ENCODE measurements at regions not wholly inside any gene's neighbourhood (a gene's known extent, or its start where the extent isn't known, plus 50 kb on each side); places are given as distances from the start of the nearest gene placed in this dataset.

DNA sequence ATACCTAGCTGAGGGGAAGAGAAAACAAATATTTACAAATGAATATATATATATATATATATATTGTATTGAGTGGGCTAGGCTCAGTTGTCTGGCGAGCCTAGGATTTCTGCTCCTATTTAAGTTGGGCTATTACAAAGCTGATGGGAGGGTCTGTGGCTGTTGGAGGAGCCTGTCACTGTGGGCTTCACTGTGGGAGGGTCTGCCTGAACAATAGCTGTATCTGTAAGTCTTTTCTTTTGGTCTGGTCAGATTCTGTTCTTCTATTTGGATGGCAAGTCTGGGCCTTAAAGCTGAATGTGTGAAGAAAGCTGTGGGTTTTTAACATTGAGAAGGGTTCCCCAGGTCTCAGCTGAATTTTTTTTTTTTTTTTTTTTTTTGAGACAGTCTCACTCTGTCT is 220.6 kb upstream of the LYZL1 start:
- Histone ChIP-seq H3K4me3 (no peak overlapping the region), H3K27me3 (replicated peaks; ENCODE audit: insufficient read depth) (no peaks in the 10 kb centered on the region), H3K36me3 (no peaks in the 10 kb centered on the region), H3K4me1 (replicated peaks) (no peaks in the 10 kb centered on the region), H3K27ac (no peak overlapping the region), H3K9me3 (no peaks in the 10 kb centered on the region)
- TF ChIP-seq, protein P1, sequence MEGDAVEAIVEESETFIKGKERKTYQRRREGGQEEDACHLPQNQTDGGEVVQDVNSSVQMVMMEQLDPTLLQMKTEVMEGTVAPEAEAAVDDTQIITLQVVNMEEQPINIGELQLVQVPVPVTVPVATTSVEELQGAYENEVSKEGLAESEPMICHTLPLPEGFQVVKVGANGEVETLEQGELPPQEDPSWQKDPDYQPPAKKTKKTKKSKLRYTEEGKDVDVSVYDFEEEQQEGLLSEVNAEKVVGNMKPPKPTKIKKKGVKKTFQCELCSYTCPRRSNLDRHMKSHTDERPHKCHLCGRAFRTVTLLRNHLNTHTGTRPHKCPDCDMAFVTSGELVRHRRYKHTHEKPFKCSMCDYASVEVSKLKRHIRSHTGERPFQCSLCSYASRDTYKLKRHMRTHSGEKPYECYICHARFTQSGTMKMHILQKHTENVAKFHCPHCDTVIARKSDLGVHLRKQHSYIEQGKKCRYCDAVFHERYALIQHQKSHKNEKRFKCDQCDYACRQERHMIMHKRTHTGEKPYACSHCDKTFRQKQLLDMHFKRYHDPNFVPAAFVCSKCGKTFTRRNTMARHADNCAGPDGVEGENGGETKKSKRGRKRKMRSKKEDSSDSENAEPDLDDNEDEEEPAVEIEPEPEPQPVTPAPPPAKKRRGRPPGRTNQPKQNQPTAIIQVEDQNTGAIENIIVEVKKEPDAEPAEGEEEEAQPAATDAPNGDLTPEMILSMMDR (IDR thresholded peaks at IDR 0.05): no peak
- TF ChIP-seq POLR2A (IDR thresholded peaks at IDR 0.05) (no peak), POLR2AphosphoS5 (IDR thresholded peaks at IDR 0.05) (no peak)
- intact Hi-C loops (cut with DNase I): no loop called here
- 97% methylated on average over 1 of the region's 1 CpG for WGBS
- no peak for DNase-seq (ENCODE audit: low spot score)

DNA sequence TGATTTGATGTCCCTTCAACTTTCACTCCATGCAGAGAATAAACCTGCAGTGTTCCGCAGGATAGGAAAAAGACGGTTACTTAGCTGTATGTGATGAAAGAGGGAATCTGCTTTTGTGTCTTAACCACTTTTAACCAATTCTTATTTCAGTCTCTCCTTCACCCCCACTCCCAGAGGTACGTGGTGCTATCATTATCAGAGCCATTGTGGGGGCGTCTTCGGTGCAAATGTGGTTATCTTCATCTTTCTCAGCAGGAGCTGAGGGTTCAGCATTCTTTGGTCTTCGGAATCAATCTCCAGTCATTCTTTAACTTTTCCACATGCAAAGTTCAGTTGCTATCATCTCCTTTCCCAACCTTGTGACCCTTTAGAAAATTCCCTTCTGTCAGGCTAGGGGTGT is 219.9 kb upstream of the LYZL1 start:
- TF ChIP-seq POLR2AphosphoS5 (IDR thresholded peaks at IDR 0.05) (no peak), POLR2A (IDR thresholded peaks at IDR 0.05) (no peak)
- TF ChIP-seq, protein P1 (IDR thresholded peaks at IDR 0.05): no peak
- Histone ChIP-seq H3K4me1 (replicated peaks) (no peaks in the 10 kb centered on the region), H3K9me3 (no peaks in the 10 kb centered on the region), H3K36me3 (no peaks in the 10 kb centered on the region), H3K27ac (no peak overlapping the region), H3K4me3 (no peak overlapping the region), H3K27me3 (replicated peaks; ENCODE audit: insufficient read depth) (no peaks in the 10 kb centered on the region)
- DNase-seq (ENCODE audit: low spot score): no peak
- intact Hi-C loops (cut with DNase I): no loop called here
- WGBS: 88% methylated on average over 6 of the region's 6 CpGs

DNA sequence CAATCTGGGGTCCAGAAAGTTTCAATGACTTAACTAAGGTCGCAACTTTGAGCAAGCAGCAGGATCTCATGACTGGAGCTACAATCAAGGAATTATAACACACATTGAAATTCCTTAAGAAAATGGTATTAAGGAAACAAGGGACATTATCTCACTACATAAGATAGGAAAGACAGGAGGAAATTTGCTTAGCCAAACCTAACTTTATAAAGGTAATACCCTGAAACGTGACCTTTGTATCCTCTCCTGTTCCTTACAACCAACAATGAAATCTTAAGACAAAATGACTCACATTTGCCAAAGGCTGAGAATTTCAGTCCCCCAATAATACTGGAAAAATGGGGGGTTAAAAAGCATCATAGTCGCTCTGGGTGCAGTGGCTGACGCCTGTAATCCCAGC is 218.9 kb upstream of the LYZL1 start:
- Histone ChIP-seq H3K9me3 (no peaks in the 10 kb centered on the region), H3K4me3 (no peak overlapping the region), H3K36me3 (no peaks in the 10 kb centered on the region), H3K4me1 (replicated peaks) (no peaks in the 10 kb centered on the region), H3K27ac (no peak overlapping the region), H3K27me3 (replicated peaks; ENCODE audit: insufficient read depth) (no peaks in the 10 kb centered on the region)
- no peak for DNase-seq (ENCODE audit: low spot score)
- 83% methylated on average over 4 of the region's 4 CpGs for WGBS
- TF ChIP-seq, protein P1 (IDR thresholded peaks at IDR 0.05): no peak
- TF ChIP-seq POLR2A (IDR thresholded peaks at IDR 0.05): no peak
- TF ChIP-seq POLR2AphosphoS5 (IDR thresholded peaks at IDR 0.05): no peak
- intact Hi-C loops (cut with DNase I): no loop called here

DNA sequence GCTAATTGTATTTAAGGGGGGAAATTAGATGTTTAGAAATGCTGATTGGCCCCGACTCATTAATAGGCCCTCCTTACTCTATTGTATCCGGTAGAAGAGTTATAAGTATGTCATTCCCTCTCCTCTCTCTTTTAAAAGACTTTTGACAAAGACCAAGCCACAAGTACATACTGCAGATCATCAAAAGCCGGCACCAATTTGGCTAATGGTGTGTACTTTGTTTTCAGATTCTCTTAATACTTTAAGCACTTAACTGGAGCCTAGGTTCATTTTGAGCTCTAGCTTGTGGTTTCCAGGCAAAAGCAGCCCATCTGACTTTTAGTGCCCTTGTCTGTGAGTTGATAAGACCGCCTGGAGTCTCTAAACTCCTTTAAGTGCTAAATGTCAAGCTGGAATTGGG is 210.0 kb upstream of the LYZL1 start:
- intact Hi-C loops (cut with DNase I): no loop called here
- Histone ChIP-seq H3K4me1 (replicated peaks) (no peaks in the 10 kb centered on the region), H3K9me3 (no peaks in the 10 kb centered on the region), H3K4me3 (no peak overlapping the region), H3K36me3 (no peaks in the 10 kb centered on the region), H3K27ac (no peak overlapping the region), H3K27me3 (replicated peaks; ENCODE audit: insufficient read depth) (no peaks in the 10 kb centered on the region)
- no peak for DNase-seq (ENCODE audit: low spot score)
- TF ChIP-seq, protein P1 (IDR thresholded peaks at IDR 0.05): no peak
- TF ChIP-seq POLR2A (IDR thresholded peaks at IDR 0.05): no peak
- no peak for TF ChIP-seq POLR2AphosphoS5 (IDR thresholded peaks at IDR 0.05)
- 44% methylated on average over 4 of the region's 4 CpGs for WGBS

DNA sequence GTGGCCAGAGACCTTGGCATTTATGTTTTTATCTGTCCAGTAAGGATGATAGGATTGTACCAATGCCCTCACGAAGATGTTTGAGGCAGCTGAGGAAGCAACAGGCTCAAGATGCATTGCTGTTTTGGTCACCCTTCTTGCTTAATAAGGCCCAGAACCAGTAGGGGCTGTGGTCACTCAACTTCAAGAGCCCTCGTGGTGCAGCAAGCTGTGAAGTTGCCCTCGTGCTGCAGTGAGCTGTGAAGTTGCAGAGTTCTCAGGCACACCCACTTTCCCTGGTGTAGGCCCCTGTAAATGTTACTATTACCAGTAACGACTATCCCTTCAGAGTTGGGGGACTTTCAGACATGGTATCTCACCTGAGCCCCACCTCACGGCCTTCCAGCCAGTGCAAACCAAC is 207.6 kb upstream of the LYZL1 start:
- Histone ChIP-seq H3K4me1 (replicated peaks) (no peaks in the 10 kb centered on the region), H3K27ac (no peak overlapping the region), H3K36me3 (no peaks in the 10 kb centered on the region), H3K9me3 (no peaks in the 10 kb centered on the region), H3K27me3 (replicated peaks; ENCODE audit: insufficient read depth) (no peaks in the 10 kb centered on the region), H3K4me3 (no peak overlapping the region)
- DNase-seq (ENCODE audit: low spot score): no peak
- WGBS: 93% methylated on average over 5 of the region's 5 CpGs
- intact Hi-C loops (cut with DNase I): no loop called here
- no peak for TF ChIP-seq POLR2A (IDR thresholded peaks at IDR 0.05)
- no peak for TF ChIP-seq POLR2AphosphoS5 (IDR thresholded peaks at IDR 0.05)
- TF ChIP-seq, protein P1 (IDR thresholded peaks at IDR 0.05): no peak
